ENCODE measurements at regions not wholly inside any gene's neighbourhood (a gene's known extent, or its start where the extent isn't known, plus 50 kb on each side); places are given as distances from the start of the nearest gene placed in this dataset.

DNA sequence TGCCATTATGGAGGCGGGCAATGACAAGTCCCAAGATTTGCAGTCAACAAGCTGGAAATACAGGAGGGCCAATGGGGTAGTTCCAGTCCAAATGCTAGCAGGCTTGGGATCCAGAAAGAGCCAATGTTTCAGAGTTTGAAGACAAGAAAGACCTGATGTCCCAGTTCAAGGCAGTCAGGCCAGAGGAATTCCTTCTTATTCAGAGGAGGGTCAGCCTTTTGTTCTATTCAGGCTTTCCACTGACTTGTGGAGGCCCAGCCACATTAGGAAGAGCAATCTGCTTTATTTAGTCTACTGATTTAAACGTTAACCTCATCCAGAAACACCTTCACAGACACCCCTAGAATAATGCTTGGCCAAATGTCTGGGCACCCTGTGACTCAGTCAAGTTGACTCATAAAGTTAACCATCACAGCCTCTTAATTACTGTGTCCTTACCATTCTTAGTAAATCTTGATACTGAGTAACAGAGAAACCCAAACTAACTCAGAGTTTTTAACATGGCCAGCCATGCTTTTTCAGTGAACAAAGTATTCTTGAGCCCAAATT is 50.9 kb upstream of the NPHP3 start:
- H3K27me3 ChIP-seq (ENCODE audit: control insufficient read depth, insufficient read depth, low read length) = no peaks in the 10 kb centered on the region
- no peaks in the 10 kb centered on the region for H3K9me3 ChIP-seq (replicated peaks; ENCODE audit: control insufficient read depth, low read depth, low read length)
- no peak overlapping the region for H3K4me3 ChIP-seq (ENCODE audit: low read length)
- DNase-seq = no peak
- H3K27ac ChIP-seq (ENCODE audit: low read length) = no peak overlapping the region
- WGBS (ENCODE audit: insufficient coverage) = 54% methylated on average over 2 of the region's 2 CpGs
- no peaks in the 10 kb centered on the region for H3K36me3 ChIP-seq (ENCODE audit: control insufficient read depth, insufficient read depth, low read length)
- no peaks in the 10 kb centered on the region for H3K4me1 ChIP-seq (ENCODE audit: control insufficient read depth, insufficient read depth, low read length)

DNA sequence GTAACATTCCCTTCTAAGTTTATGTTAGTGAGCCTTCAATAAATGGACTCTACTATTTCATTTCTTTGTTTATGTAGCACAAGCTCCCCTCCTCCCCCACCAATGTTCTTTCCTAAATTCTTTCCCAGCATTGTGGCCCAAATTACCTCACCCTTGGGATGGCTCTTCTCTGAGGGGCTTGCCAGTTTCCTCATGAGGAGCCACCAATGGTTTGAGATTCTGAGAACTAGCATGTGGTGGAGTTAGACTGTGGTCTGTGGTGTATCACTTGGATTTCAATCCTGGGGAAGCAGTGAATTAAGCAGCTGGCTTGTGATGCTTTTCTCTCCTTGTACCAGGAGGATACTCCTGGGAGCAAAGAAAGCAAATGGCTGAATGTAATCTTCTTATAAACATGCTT is 50.0 kb upstream of the NPHP3 start:
- H3K27ac ChIP-seq (ENCODE audit: low read length) = no peak overlapping the region
- no peaks in the 10 kb centered on the region for H3K9me3 ChIP-seq (replicated peaks; ENCODE audit: control insufficient read depth, low read depth, low read length)
- no peaks in the 10 kb centered on the region for H3K27me3 ChIP-seq (ENCODE audit: control insufficient read depth, insufficient read depth, low read length)
- no peaks in the 10 kb centered on the region for H3K36me3 ChIP-seq (ENCODE audit: control insufficient read depth, insufficient read depth, low read length)
- H3K4me1 ChIP-seq (ENCODE audit: control insufficient read depth, insufficient read depth, low read length) = no peaks in the 10 kb centered on the region
- no peak overlapping the region for H3K4me3 ChIP-seq (ENCODE audit: low read length)
- peak; percentile 28 for DNase-seq

Data from muscle of leg (tissue), 3 donors.